ENCODE measurements at regions not wholly inside any gene's neighbourhood (a gene's known extent, or its start where the extent isn't known, plus 50 kb on each side); places are given as distances from the start of the nearest gene placed in this dataset.
"Not testable (repeated sequence)": the region's sequence is repeated elsewhere in the genome, so short reads cannot be mapped to it uniquely, and the experiment has no call there.

DNA sequence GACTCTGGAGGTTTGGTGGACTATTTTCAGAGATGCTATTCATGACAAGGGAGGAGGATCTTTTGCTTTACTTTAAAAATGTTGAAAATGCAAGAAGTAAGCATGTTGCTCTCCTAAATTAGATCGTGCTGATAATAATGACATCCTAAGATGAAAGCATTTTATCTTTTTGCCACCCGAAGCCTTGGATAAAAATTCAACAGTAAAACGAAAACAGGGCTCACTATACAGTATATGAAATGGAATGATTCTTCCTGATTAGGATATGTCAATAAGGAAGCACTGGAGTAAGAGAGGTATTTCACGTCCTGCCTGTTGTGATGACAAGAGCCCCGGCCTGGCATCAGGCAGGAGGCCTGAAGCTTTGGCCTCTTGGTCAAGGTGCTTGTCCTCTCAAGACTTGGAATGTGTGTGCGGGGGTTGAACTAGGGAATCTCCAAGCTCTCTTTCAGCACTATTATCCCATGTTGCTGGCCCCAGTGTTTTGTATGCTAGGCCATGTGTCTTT lies 306.0 kb downstream of the MTX2 start:
- DNase-seq = no peak

DNA sequence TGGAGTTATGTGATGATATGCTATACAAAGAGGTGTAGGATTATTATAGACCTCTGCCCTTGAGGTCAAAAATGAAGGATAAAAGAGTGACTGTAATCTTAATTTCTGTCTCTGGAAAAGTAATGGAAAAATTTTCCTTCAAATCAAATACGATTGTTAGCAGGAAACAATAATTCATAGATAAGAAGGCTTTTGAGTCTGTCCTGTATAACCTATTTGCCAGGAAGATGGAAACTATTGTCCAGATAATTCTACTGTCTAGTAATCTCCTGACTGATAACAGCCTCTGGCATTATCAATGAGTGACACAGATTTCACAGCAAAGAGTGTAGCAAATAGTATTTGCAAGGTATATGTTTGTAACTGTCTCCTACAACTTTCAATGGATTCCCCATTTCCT lies 307.8 kb downstream of the MTX2 start:
- DNase-seq = no peak

DNA sequence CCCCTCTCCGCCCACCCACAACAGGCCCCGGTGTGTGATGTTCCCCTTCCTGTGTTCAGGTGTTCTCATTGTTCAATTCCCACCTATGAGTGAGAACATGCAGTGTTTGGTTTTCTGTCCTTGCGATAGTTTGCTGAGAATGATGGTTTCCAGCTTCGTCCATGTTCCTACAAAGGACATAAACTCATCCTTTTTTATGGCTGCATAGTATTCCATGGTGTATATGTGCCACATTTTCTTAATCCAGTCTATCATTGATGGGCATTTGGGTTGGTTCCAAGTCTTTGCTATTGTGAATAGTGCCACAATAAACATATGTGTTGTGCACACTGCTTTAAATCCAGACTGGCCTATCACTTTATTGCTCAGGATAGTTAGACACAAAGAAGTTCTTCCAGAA lies 309.1 kb downstream of the MTX2 start:
- DNase-seq = not testable (repeated sequence)

DNA sequence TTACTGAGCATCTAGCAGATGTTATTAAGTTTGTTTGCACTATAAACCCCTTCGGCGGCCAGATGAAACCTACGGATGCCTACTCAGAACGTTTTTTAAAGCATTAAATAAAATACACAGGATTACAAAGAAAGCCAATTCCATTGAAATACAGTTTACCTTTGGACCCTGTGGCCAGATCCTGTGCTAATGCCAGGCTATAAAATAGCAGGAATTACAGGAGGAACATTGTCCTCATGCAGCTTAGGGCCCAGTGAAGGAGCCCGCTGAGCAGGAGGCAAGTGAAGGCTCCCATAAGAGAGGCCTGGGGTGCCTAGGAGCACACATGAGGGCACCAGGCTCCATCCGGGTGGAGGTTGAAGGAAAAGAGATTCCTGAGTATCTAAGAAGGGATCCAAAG lies 310.4 kb downstream of the MTX2 start:
- DNase-seq = no peak

DNA sequence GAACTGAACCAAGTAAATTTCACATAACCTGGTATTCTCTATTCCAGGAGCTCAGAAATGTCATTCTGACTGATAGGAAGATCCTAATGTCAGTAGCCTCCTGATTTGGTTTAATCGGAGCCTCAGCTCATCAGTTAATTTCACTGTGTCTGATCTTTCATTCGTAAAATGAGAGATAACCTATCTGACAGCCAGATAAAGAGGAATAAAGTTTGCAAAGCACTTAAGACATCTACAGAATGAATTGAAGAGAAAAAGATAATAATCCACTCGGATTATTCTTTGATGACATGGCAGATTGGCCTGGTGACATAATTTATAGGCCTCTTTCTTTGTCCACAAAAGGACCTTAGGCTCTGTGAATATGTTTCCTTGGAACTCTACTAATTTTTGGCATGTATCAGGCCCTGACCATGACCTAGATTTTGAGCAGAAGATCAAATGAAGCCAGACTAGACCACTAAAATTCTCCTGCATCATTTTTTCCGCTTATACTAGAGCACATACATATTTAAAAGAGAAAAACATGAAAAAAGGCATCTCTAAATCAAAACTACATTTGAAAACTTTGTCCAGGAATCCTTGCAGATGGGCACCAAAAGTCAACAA lies 312.4 kb downstream of the MTX2 start:
- no peak for DNase-seq

DNA sequence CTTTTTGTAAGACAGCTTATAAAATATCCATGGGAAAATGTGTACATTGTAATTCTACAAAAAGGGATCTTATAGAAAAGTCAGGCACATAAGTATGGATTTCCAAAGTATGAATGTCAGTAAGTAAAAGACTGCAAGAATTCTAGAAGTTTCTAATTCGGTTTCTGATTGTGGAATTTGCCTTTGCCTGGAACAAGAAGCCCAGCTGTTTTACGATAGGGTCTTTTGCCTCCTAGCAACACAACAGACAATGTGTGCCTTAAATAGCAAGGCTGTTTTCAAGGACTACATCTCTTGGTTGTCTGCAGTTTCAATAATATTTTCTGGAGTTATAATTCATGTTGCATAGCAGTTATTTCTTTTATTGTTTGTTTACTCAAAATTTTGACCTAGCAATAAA lies 312.9 kb downstream of the MTX2 start:
- no peak for DNase-seq

DNA sequence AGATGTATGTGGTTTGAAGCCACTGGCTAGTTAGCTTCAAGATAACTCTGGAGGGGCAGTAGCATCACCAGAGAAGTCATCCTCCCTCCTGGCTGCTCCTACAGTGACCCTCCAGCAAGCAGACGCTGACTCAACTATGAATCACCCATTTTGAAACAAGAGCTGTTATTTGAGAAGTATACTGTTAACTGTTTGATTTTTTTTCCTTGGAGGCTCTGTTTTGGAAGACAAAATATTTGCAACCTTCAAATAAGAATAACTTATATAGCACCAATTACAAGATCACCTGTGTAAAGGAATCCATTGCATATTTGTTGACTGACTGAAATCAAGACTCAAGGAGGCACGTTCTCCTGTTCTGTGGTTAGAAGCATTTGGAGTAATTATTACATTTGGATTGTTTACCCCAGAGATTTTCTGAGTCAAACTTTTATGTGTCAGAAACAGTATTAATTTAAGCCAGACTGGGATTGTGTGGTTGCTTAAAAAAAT lies 313.8 kb downstream of the MTX2 start:
- DNase-seq = peak in 1 of 2 experiments; percentile 11

DNA sequence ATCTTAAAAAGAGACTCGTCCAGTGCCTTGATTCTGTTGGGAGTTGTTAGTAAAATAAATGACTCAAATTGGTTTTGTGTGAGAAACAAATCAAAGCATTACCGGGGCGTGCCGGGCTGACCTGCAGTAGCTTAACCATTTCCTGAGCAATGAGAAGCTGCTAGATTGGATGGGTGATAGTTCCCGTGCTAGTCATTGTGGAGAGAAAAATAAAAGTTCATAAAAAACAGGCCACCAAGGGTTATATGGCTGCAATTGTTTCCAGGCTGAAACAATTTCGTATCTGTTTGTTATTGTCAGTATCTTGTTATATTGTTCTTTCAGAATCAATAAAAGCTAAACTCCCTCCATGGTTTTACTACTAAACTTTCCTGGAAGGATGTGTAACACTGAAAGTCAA lies 314.4 kb downstream of the MTX2 start:
- DNase-seq = no peak

DNA sequence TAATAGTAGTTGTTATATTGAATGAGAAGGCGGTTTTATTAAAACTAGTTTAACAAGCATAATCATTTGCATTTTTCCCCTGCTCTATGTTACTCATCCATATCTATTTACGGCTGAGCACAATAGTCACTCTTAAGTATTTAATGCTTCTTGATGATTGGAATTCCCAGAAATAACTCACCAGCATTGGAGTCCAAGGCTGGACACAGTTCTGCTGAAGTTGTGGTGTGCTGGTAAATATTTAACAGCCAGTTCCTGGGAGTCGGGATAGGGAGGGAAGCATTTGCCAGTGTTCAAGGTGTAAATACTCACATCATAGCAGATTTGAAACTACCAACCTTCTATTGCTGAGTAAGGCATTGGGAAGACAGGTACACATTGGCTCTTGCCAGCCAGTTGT lies 315.1 kb downstream of the MTX2 start:
- no peak for DNase-seq

DNA sequence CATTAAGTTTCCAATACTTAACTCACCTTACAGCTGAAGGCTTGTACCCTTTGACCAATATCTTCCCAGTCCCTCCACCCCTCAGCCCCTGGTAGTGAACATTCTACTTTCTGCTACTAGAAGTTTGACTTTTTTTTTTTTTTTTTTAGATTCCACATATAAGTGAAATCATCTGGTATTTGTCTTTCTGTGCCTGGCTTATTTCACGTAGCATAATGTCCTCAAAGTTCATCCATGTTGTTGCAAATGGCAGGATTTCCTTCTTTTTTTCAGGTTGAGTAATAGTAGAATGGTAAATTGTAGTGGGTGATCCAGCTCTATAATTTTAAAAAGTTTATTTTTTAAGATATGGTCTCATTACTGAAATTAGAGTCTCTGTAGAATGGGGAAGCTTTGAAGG lies 316.0 kb downstream of the MTX2 start:
- DNase-seq = no peak

DNA sequence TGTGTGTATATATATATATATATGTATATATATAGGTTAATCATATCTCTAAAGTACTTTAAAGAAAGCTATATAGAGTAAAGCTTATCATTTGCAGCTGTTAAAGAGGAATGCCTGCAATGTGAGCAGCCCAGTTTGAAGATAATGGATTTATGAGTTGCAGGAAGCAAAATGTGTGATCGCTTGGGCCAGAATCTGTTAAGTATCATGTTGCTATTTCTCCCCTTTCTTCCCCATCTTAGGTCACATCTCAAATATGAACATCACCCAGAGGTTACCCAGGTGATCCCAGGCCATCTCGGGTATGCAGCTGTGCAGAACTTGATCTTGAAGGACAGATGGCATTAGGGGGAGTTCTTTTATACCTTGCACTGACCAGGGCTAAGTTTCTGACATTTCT lies 316.5 kb downstream of the MTX2 start:
- no peak for DNase-seq

DNA sequence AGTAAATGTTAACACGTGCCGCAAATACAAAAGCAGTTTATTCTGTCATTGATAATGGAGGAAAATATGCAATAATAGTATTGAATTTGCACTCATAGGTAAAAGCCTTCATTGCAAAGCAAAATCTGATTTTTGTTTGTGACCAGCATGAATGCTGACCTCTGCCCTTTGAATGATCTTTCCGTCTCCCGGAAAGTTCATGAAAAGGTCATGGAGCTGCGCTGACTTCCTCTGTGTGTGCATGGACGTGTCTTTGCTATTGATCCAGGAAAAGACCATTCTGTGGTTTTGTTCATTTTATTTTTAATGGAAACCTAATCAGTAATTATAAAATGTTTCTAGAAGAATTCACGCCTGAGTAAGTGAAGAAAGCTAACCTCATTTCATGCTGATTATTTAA lies 320.0 kb downstream of the MTX2 start:
- DNase-seq = no peak

DNA sequence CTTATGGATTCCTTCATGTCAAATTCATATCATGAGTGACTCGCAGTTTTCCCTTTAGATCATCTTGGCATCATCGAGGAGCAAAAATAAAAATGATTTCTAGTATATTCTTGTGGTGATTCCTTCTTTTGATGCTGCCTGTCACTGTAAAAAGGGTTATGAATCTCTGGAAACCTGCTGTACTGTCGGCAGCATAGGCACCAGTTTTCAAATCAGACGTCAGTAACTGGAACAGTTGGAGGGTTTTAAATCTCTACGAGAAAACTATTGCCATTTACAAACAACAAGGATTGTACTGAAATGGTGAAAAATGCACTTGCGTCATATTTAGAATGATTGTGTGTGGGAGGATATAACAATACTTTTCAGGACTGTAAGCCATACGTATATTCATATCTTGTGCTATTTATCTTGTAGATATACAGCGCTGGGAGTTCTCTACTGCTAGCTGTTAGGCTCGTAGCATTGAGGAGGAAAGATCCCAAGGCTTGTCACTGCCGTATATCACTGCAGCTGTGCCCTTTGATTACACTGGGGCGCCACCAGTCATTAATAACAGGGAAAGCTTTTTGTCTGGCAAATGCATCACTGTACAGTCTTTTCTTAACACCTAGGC lies 320.7 kb downstream of the MTX2 start:
- no peak for DNase-seq

DNA sequence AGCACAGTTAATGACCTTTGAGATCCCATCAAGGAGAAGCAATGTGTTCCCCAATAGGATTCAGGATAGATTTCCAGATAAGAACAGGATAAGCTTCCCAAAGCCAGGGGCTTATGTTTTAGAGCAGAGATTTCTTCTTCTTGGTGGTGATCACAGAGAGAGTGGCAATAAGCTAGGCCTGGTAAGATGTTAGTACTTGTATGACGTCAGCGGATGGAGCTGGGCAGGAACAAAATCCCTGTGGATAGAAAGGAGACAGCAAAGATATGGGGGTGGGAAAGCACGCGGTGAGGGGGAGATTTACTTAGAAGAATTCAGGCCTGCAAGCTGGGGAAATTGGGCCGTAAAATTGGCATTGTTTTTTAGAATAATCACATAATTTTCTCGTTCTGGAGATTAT lies 323.0 kb downstream of the MTX2 start:
- DNase-seq = no peak

DNA sequence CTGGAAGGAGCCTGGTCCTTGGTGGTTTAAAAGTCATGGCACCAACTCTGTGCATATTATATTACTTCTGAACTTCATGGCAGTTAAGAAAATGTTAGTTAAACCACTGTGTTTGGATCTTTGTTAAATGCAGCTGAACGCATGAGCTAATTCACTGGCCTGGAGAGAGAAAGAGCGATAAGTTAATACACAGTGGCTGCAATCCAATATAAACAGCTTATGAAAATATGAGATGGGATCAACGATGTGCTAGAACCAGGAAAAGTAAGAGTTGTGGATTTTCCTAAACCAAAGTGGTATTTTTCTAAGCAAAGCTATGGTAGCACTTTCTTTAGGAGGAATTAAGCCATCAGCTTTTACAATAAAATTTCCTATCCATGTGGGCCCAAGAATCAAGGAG lies 326.7 kb downstream of the MTX2 start:
- DNase-seq = no peak

DNA sequence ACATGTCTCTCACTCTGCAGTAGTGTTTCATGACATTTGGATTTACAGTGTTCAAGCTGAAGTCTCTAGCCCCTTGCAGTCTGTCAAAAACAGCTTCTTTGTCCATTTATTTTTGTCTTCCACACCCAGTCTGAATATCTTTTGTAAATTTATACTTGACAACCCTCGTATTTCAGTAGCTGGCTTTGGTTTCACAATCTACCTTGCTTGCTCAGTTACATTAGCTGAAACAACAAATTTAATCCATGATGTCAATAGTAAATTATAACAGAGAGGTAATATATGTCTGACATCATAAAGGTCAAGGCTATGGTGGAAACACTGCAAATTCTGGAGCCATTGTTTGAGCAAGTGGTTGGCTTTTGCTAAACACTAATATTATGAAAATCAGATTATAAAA lies 328.7 kb downstream of the MTX2 start:
- DNase-seq = no peak

DNA sequence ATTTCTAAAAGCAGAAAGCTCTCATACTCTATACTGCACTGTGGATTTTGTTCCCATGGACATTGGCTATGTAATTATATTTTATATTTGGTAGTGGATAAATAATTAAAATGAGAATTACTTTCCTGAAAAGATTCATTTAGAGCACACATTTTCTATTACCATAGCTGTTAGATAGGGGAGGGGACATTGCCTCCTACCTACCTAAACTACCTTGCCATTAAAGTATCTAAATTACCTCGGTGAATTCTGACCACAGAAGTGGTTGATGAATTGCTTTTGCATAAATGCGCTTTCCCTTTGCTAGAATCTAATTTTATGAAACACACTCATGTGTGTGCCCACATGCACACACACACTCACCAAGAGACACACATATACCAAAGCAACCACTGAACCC lies 329.1 kb downstream of the MTX2 start:
- DNase-seq = no peak

DNA sequence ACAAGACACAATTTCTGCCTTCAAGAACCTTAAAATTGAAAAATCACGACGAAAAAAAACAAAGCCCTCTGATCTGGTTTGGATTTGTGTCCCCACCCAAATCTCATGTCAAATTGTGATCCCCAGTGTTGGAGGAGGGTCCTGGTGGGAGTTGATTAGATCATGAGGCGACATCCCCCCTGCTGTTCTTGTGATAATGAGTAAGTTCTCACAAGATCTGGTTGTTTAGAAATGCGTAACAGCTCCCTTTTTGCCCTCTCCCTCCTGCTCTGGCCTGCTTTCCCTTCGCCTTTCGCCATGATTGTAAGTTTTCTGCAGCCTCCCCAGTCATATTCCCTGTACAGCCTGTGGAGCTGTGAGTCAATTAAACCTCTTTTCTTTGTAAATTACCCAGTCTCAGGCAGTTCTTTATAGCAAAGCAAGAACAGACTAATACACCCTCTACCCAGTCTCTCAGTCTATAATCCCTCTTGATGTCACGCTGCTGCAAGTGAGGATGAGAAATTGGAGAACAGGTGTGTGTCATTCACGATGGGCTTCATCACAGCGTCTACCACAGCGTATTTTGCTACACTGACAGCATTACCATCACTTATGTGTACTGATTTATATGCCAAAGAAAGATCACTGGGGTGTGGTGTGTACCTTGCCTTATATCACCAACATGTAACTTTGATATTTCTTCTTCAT lies 330.7 kb downstream of the MTX2 start:
- DNase-seq = no peak

DNA sequence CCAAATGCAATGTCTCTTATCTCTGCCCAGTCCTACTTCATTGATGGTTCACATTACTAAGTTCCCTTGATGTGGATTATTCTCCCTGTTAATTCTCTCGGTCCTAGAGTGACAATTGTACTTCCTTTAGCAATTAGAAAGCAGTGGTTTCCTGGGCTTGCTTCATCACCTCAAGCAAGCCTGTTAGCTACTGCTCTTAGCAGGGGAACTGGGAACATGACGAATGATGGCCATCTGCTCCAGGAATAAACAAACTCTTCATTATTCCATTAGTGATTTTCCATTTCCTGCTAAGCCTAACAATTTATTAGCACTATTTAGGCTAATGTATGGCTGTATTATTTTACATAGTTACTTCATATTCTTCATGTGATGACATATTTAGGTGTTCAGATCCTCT lies 331.8 kb downstream of the MTX2 start:
- DNase-seq = no peak

DNA sequence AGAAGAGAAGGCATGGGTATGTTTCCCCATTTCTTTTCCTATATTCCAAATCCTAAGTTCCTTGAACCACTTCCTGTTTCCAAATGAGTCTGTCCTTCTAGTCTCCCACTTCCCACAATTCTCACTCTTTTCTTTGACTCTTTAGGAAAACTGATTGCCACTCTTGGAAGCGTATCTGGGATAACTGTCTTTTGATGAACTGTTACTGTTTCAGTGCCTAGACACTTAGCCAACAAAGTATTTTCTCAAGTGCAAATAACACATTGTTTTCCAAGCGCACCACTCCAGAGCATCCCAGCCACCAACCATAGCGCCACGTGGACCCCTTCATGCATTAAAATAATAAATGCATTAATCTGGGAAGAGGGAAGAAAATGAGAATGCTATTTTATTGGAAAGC lies 342.8 kb downstream of the MTX2 start:
- DNase-seq = no peak

DNA sequence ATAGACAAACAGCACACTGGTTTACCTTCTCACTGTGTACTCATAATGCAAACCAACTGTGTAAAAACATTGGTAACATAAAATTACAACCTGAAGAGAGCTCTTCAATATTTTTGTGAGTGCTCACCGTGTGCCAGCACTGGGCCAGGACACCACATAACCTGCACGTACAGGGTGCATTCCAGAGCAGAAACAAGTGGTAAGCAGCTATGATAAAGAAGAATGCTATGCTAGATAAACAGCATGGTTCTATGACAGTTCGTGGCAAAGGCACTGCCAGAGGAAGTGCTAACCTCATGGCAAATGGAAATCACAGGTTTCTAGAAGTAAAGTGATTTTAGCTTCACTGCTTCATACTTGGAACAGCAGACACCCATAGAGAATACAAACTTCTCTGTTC lies 343.5 kb downstream of the MTX2 start:
- no peak for DNase-seq

DNA sequence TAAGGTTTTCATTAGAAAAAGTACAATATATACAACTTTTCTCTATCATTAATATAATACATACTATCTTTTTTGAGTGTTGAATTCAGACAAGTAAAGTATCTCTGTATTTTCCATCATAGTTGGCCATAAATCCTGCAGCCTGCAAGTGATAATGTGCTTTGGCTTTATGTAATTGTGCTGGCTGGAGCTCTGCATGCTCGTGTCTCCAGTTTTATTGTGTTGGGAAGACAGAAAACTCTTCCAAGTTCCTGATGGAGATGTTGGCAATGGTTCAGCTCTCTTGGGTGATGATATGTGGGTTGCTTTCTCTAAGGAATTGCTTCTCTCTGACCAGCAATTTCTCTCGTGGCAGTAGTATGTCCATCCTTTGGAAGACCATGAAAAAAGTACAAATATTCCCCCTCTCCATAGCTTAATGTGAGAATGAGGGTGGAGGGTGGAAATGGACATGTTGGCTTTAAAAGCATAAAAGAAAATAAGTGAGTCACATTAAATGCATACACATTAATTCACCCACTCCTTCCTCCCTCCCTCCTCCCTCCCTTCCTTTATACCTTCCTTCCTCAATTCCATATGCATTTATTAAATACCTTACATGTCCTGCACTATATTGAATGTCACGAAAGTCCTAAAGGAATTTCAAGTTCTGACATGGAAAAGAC lies 344.2 kb downstream of the MTX2 start:
- no peak for DNase-seq

DNA sequence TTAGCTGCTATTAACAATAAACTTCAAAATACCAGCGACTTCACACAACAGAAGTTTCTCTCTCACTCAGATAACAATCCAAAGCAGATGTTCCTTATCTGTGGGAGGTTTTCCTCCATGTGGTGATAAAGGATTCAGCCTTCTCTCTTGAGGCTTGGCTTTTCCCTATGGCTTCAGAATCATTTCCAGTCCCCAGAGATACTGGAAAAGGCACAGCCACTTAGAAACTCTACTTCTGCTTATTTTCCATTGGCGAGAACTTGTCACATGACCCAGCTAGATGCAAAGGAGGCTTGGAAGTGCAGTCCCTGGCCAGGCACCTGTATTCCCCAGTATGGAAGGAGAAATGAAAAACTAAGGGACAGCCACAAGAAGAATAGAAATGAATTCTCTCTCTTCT lies 344.8 kb downstream of the MTX2 start:
- no peak for DNase-seq

DNA sequence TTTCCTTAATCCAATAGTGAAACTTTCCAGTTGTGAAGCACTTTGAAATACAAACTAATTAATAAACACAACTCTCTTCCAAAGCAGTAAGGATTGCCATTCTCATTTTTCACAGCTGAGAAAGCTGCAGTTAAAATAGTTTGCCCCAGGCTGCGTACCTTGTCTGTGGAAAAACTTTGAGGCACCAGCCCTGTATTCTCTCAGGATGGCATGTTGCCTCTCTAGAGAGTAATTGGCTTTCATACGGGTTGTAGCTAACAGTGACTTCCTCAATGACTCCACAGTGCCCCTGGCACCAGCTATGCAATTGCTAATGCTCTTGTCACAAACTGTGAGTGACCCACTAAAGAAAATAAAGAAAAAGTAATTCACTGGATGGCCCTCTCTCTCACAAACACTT lies 345.7 kb downstream of the MTX2 start:
- no peak for DNase-seq
